ENCODE measurements at regions not wholly inside any gene's neighbourhood (a gene's known extent, or its start where the extent isn't known, plus 50 kb on each side); places are given as distances from the start of the nearest gene placed in this dataset.
"Not testable (repeated sequence)": the region's sequence is repeated elsewhere in the genome, so short reads cannot be mapped to it uniquely, and the experiment has no call there.

GRCh38 chr12:22124987-22125386 is 79.0 kb downstream of the CMAS start:
- no peak for DNase-seq (ENCODE audit: low read depth, low spot score)
- H3K4me3 ChIP-seq (ENCODE audit: low read depth, low read length), result no peak overlapping the region
- ChIA-PET CTCF (interaction anchor here (1.0 kb wide), 1 partner anchor 211 kb away, joined by 3 read pairs; no protein-coding TSS in a partner anchor), POLR2A (no interaction called here)
- no peak for TF ChIP-seq CTCF (IDR thresholded peaks at IDR 0.05; ENCODE audit: insufficient read depth, low read length, missing control alignments)

GRCh38 chr12:22126101-22126500 is 80.1 kb downstream of the CMAS start:
- DNase-seq (ENCODE audit: low read depth, low spot score); H3K4me3 ChIP-seq (ENCODE audit: low read depth, low read length); CTCF ChIA-PET; POLR2A ChIA-PET: not testable (repeated sequence)

- no peak for DNase-seq (ENCODE audit: low read depth, low spot score)
- H3K4me3 ChIP-seq (ENCODE audit: low read depth, low read length), result no peak overlapping the region
- ChIA-PET POLR2A (no interaction called here), CTCF (no interaction called here)
- TF ChIP-seq CTCF (IDR thresholded peaks at IDR 0.05; ENCODE audit: insufficient read depth, low read length, missing control alignments), result no peak
Observed at GRCh38 chr12:22126758-22127157, 80.7 kb downstream of the CMAS start.

- H3K4me3 ChIP-seq (ENCODE audit: low read depth, low read length), result no peak overlapping the region
- TF ChIP-seq CTCF (IDR thresholded peaks at IDR 0.05; ENCODE audit: insufficient read depth, low read length, missing control alignments), result no peak
- no peak for DNase-seq (ENCODE audit: low read depth, low spot score)
- CTCF ChIA-PET, result no interaction called here
- POLR2A ChIA-PET, result no interaction called here
Observed at GRCh38 chr12:22130671-22131070, 84.7 kb downstream of the CMAS start.

- H3K4me3 ChIP-seq (ENCODE audit: low read depth, low read length); CTCF ChIA-PET; POLR2A ChIA-PET; DNase-seq (ENCODE audit: low read depth, low spot score): not testable (repeated sequence)
Observed at GRCh38 chr12:22136604-22137117, 90.6 kb downstream of the CMAS start.

Measured in AG04449 (cell line).